ENCODE measurements at regions not wholly inside any gene's neighbourhood (a gene's known extent, or its start where the extent isn't known, plus 50 kb on each side); places are given as distances from the start of the nearest gene placed in this dataset.

GRCh38 chr6:144843701-144844100 is 558.6 kb downstream of the UTRN start:
- no peak for TF ChIP-seq CTCF (IDR thresholded peaks at IDR 0.05)
- intact Hi-C loops (cut with DNase I) = no loop called here
- H3K4me1 ChIP-seq = no peaks in the 10 kb centered on the region
- H3K9me3 ChIP-seq = no peaks in the 10 kb centered on the region
- no peaks in the 10 kb centered on the region for H3K27me3 ChIP-seq (ENCODE audit: low read depth)
- H3K36me3 ChIP-seq = peaks cover 69% of the 10 kb centered on the region
- no peak overlapping the region for H3K4me3 ChIP-seq
- no peak for ATAC-seq
- DNase-seq = no peak
- H3K27ac ChIP-seq = no peak overlapping the region

- Histone ChIP-seq H3K27ac (no peak overlapping the region), H3K36me3 (peaks cover 66% of the 10 kb centered on the region), H3K4me1 (no peaks in the 10 kb centered on the region), H3K9me3 (no peaks in the 10 kb centered on the region), H3K4me3 (no peak overlapping the region), H3K27me3 (ENCODE audit: low read depth) (no peaks in the 10 kb centered on the region)
- ATAC-seq (no peak), DNase-seq (no peak)
- intact Hi-C loops (cut with DNase I) = no loop called here
- TF ChIP-seq CTCF (IDR thresholded peaks at IDR 0.05) = no peak
These were observed 559.5 kb downstream of the UTRN start for GRCh38 chr6:144844596-144844995.

- Histone ChIP-seq H3K9me3 (no peaks in the 10 kb centered on the region), H3K4me3 (no peak overlapping the region), H3K27me3 (ENCODE audit: low read depth) (no peaks in the 10 kb centered on the region), H3K27ac (no peak overlapping the region), H3K4me1 (no peaks in the 10 kb centered on the region), H3K36me3 (peaks cover 66% of the 10 kb centered on the region)
- DNase-seq (no peak), ATAC-seq (no peak)
- intact Hi-C loops (cut with DNase I) = no loop called here
- TF ChIP-seq CTCF (IDR thresholded peaks at IDR 0.05) = no peak
These were observed 560.1 kb downstream of the UTRN start for GRCh38 chr6:144845186-144845585.

- intact Hi-C loops (cut with DNase I) = no loop called here
- Histone ChIP-seq H3K4me1 (no peaks in the 10 kb centered on the region), H3K4me3 (no peak overlapping the region), H3K27ac (no peak overlapping the region), H3K27me3 (ENCODE audit: low read depth) (no peaks in the 10 kb centered on the region), H3K9me3 (no peaks in the 10 kb centered on the region), H3K36me3 (peaks cover 68% of the 10 kb centered on the region)
- DNase-seq (no peak), ATAC-seq (no peak)
- no peak for TF ChIP-seq CTCF (IDR thresholded peaks at IDR 0.05)
These were observed 562.8 kb downstream of the UTRN start for GRCh38 chr6:144847916-144848315.

GRCh38 chr6:144849920-144850319 is 564.8 kb downstream of the UTRN start:
- Histone ChIP-seq H3K27me3 (ENCODE audit: low read depth) (no peaks in the 10 kb centered on the region), H3K4me1 (no peaks in the 10 kb centered on the region), H3K4me3 (no peak overlapping the region), H3K9me3 (no peaks in the 10 kb centered on the region), H3K27ac (no peak overlapping the region), H3K36me3 (peaks cover 62% of the 10 kb centered on the region)
- no peak for TF ChIP-seq CTCF (IDR thresholded peaks at IDR 0.05)
- ATAC-seq = no peak
- DNase-seq = no peak
- intact Hi-C loops (cut with DNase I) = no loop called here

GRCh38 chr6:144853603-144854002 is 568.5 kb downstream of the UTRN start:
- Histone ChIP-seq H3K27ac (no peak overlapping the region), H3K36me3 (peaks cover 41% of the 10 kb centered on the region), H3K27me3 (ENCODE audit: low read depth) (no peaks in the 10 kb centered on the region), H3K4me1 (no peaks in the 10 kb centered on the region), H3K4me3 (no peak overlapping the region), H3K9me3 (no peaks in the 10 kb centered on the region)
- intact Hi-C loops (cut with DNase I) = no loop called here
- ATAC-seq = peak in 1 of 2 donors; percentile 8
- TF ChIP-seq CTCF (IDR thresholded peaks at IDR 0.05) = no peak
- DNase-seq = no peak
